GM12878 (cell line): ENCODE measurements at regions not wholly inside any gene's neighbourhood (a gene's known extent, or its start where the extent isn't known, plus 50 kb on each side); places are given as distances from the start of the nearest gene placed in this dataset.

Experiments
- ATAC-seq: fragments of 200-7000 bp; cut with Tn5 transposase; 3 replicates; pipeline ENCODE4 v1.9.1; 2020; ENCODE audit warnings: mild to moderate bottlenecking, moderate library complexity
- BruUV-seq: library from RNA; stranded (reverse); fragments of 400-500 nt; replicated peaks from 2 replicates; lab custom pipeline; 2021; lab: Mats Ljungman, UMichigan
- CTCF ChIA-PET: fragments of 300-600 bp; sonication (Branson Sonifier 250); formaldehyde crosslinking; extraction: SDS; loops from one replicate; lab custom pipeline; 2021; ENCODE audit warnings: inconsistent platforms; lab: Yijun Ruan, JAX
- POLR2A ChIA-PET: fragments of 350-600 bp; formaldehyde crosslinking; extraction: SDS; loops from one replicate; lab custom pipeline; 2021; ENCODE audit warnings: inconsistent platforms; lab: Charles Lee
- RAD21 ChIA-PET: fragments of 300-600 bp; sonication (Branson Sonifier 250); formaldehyde crosslinking; loops from one replicate; lab custom pipeline; 2023; ENCODE audit warnings: antibody characterized with exemption; ENCODE audit not compliant: unreplicated experiment; lab: Charles Lee
- SMC1A ChIA-PET: fragments of 300-600 bp; sonication (Branson Sonifier 250); formaldehyde crosslinking; loops from one replicate; lab custom pipeline; 2023; ENCODE audit not compliant: unreplicated experiment, uncharacterized antibody; lab: Charles Lee
- DNase-seq: peaks from one replicate; pipeline ENCODE4 v3.0.0-alpha.2; 2011; ENCODE audit warnings: low read depth, low spot score
- FAIRE-seq: peaks from 3 replicates; lab custom pipeline; 2011; peaks lifted over from hg19 to GRCh38; lab: Jason Lieb, UNC
- H2AFZ ChIP-seq: 2 replicates; pipeline ENCODE4 v1.6.0; 2011; ENCODE audit warnings: low read depth, low read length, control low read depth; ENCODE audit not compliant: control insufficient read depth
- H3K27ac ChIP-seq: 2 replicates; pipeline ENCODE4 v1.5.1; 2011; ENCODE audit warnings: control low read depth; ENCODE audit not compliant: control insufficient read depth, insufficient read depth
- H3K27me3 ChIP-seq, 2 experiments: replicated peaks in 1 of 2; 2 replicates each; pipeline versions ENCODE4 v1.6.0 to v1.6.1; 2011; ENCODE audit warnings: low read length in 1 of 2; ENCODE audit not compliant: control insufficient read depth in 2 of 2, insufficient read depth in 2 of 2
- H3K36me3 ChIP-seq, 2 experiments: 2 replicates each; pipeline ENCODE4 v1.5.1; 2011; ENCODE audit warnings: low read length in 1 of 2; ENCODE audit not compliant: control insufficient read depth in 2 of 2, insufficient read depth in 2 of 2
- H3K4me1 ChIP-seq: 2 replicates; pipeline ENCODE4 v1.6.1; 2011; ENCODE audit warnings: mild to moderate bottlenecking, low read length, moderate library complexity, mixed read lengths; ENCODE audit not compliant: control insufficient read depth, insufficient read depth
- H3K4me2 ChIP-seq: 2 replicates; pipeline ENCODE4 v1.6.0; 2011; ENCODE audit warnings: control low read depth; ENCODE audit not compliant: control insufficient read depth, insufficient read depth
- H3K4me3 ChIP-seq: fragments of 200-600 bp; sonication (generic); 2 replicates; pipeline ENCODE4 v1.5.1; 2016
- H3K79me2 ChIP-seq: 2 replicates; pipeline ENCODE4 v1.6.0; 2011; ENCODE audit warnings: low read length; ENCODE audit not compliant: control insufficient read depth, insufficient read depth
- H3K9ac ChIP-seq: 2 replicates; pipeline ENCODE4 v1.8.0; 2011; ENCODE audit warnings: low read length, control low read depth, mixed read lengths; ENCODE audit not compliant: control insufficient read depth, insufficient read depth
- H3K9me3 ChIP-seq: replicated peaks from 3 replicates; pipeline ENCODE4 v1.5.1; 2011; ENCODE audit warnings: mild to moderate bottlenecking, low read length; ENCODE audit not compliant: control insufficient read depth, insufficient read depth
- H4K20me1 ChIP-seq: 2 replicates; pipeline ENCODE4 v1.6.0; 2011; ENCODE audit not compliant: control insufficient read depth, insufficient read depth
- BRCA1 ChIP-seq: IDR thresholded peaks from 2 replicates; pipeline ENCODE4 v1.6.1; 2011; ENCODE audit warnings: low read depth, low read length, improper control_type of control experiment
- CHD1 ChIP-seq: IDR thresholded peaks from 2 replicates; pipeline ENCODE4 v1.6.1; 2012; ENCODE audit warnings: low read depth, low read length, improper control_type of control experiment
- FOXM1 ChIP-seq: IDR thresholded peaks from 2 replicates; pipeline ENCODE4 v1.6.1; 2012; ENCODE audit warnings: low read depth, mild to moderate bottlenecking, inconsistent platforms, low read length, moderate library complexity
- GABPA ChIP-seq: IDR thresholded peaks from 2 replicates; pipeline ENCODE4 v1.6.1; 2014; ENCODE audit warnings: antibody characterized with exemption, low read depth, mild to moderate bottlenecking, inconsistent platforms
- HDAC2 ChIP-seq: fragments of 200-600 bp; sonication (generic); IDR thresholded peaks from 2 replicates; pipeline ENCODE4 v1.6.1; 2017
- KDM1A ChIP-seq: fragments of 200-600 bp; sonication (generic); IDR thresholded peaks from 2 replicates; pipeline ENCODE4 v1.6.1; 2016; ENCODE audit warnings: borderline replicate concordance
- MAX ChIP-seq: IDR thresholded peaks from 2 replicates; pipeline ENCODE4 v1.6.1; 2012; ENCODE audit warnings: low read depth, low read length, improper control_type of control experiment
- MTA2 ChIP-seq: fragments of 450-650 bp; IDR thresholded peaks from 2 replicates; pipeline ENCODE4 v1.6.1; 2016; ENCODE audit warnings: low read depth, mild to moderate bottlenecking, moderate library complexity
- MXI1 ChIP-seq: fragments of 150-350 bp; IDR thresholded peaks from 2 replicates; pipeline ENCODE4 v1.6.1; 2011; ENCODE audit warnings: low read depth, mild to moderate bottlenecking, inconsistent platforms, low read length, improper control_type of control experiment
- NFYB ChIP-seq: IDR thresholded peaks from 2 replicates; pipeline ENCODE4 v1.6.1; 2011; ENCODE audit warnings: low read depth, mild to moderate bottlenecking, low read length, improper control_type of control experiment, moderate library complexity; ENCODE audit not compliant: insufficient read depth
- POLR2A ChIP-seq: IDR thresholded peaks from 2 replicates; pipeline ENCODE4 v1.6.1; 2011; ENCODE audit warnings: low read depth, mild to moderate bottlenecking, low read length
- POU2F2 ChIP-seq: IDR thresholded peaks from 3 replicates; pipeline ENCODE4 v1.6.1; 2011; ENCODE audit warnings: low read depth, mild to moderate bottlenecking, low read length, borderline replicate concordance
- SMARCA5 ChIP-seq: fragments of 450-650 bp; IDR thresholded peaks from 2 replicates; pipeline ENCODE4 v1.6.1; 2017; ENCODE audit warnings: mild to moderate bottlenecking
- SPI1 ChIP-seq: IDR thresholded peaks from 2 replicates; pipeline ENCODE4 v1.6.1; 2011; ENCODE audit warnings: low read depth, mild to moderate bottlenecking, low read length, moderate library complexity, borderline replicate concordance; ENCODE audit not compliant: insufficient read depth
- SREBF1 ChIP-seq: IDR thresholded peaks from 2 replicates; pipeline ENCODE4 v1.6.1; 2012; ENCODE audit warnings: mild to moderate bottlenecking, low read length
- TBL1XR1 ChIP-seq: IDR thresholded peaks from 2 replicates; pipeline ENCODE4 v1.6.1; 2012; ENCODE audit warnings: low read depth, low read length, improper control_type of control experiment
- YY1 ChIP-seq: IDR thresholded peaks from 2 replicates; pipeline ENCODE4 v1.6.1; 2011; ENCODE audit warnings: low read depth, mild to moderate bottlenecking, low read length
- WGBS: methylation state at CpG from one replicate; pipeline ENCODE4 v1.1.6; 2016; ENCODE audit warnings: low lambda C conversion rate; ENCODE audit not compliant: insufficient replicate concordance, insufficient coverage; ENCODE audit errors: missing lambda C conversion rate; 5-methylcytosine and 5-hydroxymethylcytosine counted together
- in situ Hi-C: fragments of 300-500 bp; cut with MboI; formaldehyde crosslinking; loops from 9 replicates; pipeline ENCODE4 v1.14.3; 2018; ENCODE audit warnings: mixed read lengths
- intact Hi-C: fragments of 100-400 bp; cut with micrococcal nuclease; formaldehyde crosslinking; loops from one replicate; pipeline ENCODE4 v1.14.2; 2022; ENCODE audit not compliant: unreplicated experiment

- no peak for TF ChIP-seq GABPA
- no peak for TF ChIP-seq CHD1
- no peak for TF ChIP-seq MAX
- no peak for TF ChIP-seq BRCA1
- TF ChIP-seq POU2F2 = no peak
- TF ChIP-seq HDAC2 = no peak
- TF ChIP-seq SMARCA5 = no peak
- no peak for TF ChIP-seq SPI1
- TF ChIP-seq POLR2A = no peak
- TF ChIP-seq SREBF1 = no peak
- TF ChIP-seq KDM1A = no peak
- no peak for TF ChIP-seq NFYB
- no peak for TF ChIP-seq TBL1XR1
- TF ChIP-seq MXI1 = no peak
- no peak for TF ChIP-seq YY1
- no peak for TF ChIP-seq FOXM1
- no peak for TF ChIP-seq MTA2
- ChIA-PET RAD21 (no interaction called here), SMC1A (interaction anchor here (0.8 to 1.6 kb wide), 4 partner anchors 9 to 555 kb away, joined by 3 to 6 read pairs (median 4); no protein-coding TSS in a partner anchor), POLR2A (interaction anchor here (0.5 kb wide), 1 partner anchor 528 kb away, joined by 3 read pairs; no protein-coding TSS in a partner anchor), CTCF (interaction anchor here (0.6 to 2.1 kb wide), 4 partner anchors 14 to 1742 kb away, joined by 3 to 6 read pairs (median 4); partner anchors contain the start of gene TRIB2)
- no TSS peak for BruUV-seq
- in situ Hi-C loops = no loop called here
- no peaks in the 10 kb centered on the region for H4K20me1 ChIP-seq
- H3K27me3 ChIP-seq = no peaks in the 10 kb centered on the region
- no peaks in the 10 kb centered on the region for H3K36me3 ChIP-seq
- FAIRE-seq (peak; percentile 44), DNase-seq (no peak), ATAC-seq (no peak)
- H2AFZ ChIP-seq = no peak overlapping the region; the same call in 1 of the 2 replicates
- H3K27ac ChIP-seq = no peak overlapping the region
- intact Hi-C loops = no loop called here
- 57% methylated on average over 5 of the region's 5 CpGs for WGBS
- H3K4me3 ChIP-seq = no peak overlapping the region
- H3K9ac ChIP-seq = no peak overlapping the region
- no peak overlapping the region for H3K4me2 ChIP-seq
- H3K9me3 ChIP-seq = no peaks in the 10 kb centered on the region
- no peaks in the 10 kb centered on the region for H3K4me1 ChIP-seq
- H3K79me2 ChIP-seq = no peaks in the 10 kb centered on the region
These were observed 265.0 kb upstream of the TRIB2 start for GRCh38 chr2:12451726-12452125.
